Right forelimb (tissue), 1 donor: ENCODE measurements at regions not wholly inside any gene's neighbourhood (a gene's known extent, or its start where the extent isn't known, plus 50 kb on each side); places are given as distances from the start of the nearest gene placed in this dataset.
"Not testable (repeated sequence)": the region's sequence is repeated elsewhere in the genome, so short reads cannot be mapped to it uniquely, and the experiment has no call there.

Experiments used
- DNase-seq: peaks from one replicate; pipeline ENCODE4 v3.0.0-alpha.2; 2018

GRCh38 chr14:66228267-66228970 is 257.8 kb upstream of the CCDC196 start:
- no peak for DNase-seq

- DNase-seq: no peak
Observed at GRCh38 chr14:66231820-66232219, 254.4 kb upstream of the CCDC196 start.

DNA sequence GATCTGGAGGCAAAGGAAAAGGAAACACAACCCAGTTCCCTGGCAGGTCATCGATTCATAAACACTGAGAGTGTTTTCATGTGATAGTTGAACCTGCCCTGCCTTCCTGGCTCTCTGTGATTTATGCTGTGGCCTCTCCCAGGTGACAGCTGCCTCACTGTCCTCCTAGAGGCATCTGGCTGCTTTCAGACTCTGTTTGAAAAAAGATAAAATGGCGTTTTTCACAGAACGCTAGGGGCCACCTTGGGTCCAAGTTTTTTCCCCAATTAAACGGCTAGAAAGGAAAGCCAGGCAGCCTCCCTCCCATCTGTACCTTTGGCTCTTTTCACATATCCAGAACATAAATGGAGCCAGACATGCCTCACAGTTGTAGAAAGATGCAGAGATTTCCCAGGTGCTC is 252.6 kb upstream of the CCDC196 start:
- DNase-seq: no peak

- DNase-seq: no peak
Observed at GRCh38 chr14:66234411-66234810, 251.8 kb upstream of the CCDC196 start.

GRCh38 chr14:66237741-66238140 is 248.4 kb upstream of the CCDC196 start:
- no peak for DNase-seq

DNA sequence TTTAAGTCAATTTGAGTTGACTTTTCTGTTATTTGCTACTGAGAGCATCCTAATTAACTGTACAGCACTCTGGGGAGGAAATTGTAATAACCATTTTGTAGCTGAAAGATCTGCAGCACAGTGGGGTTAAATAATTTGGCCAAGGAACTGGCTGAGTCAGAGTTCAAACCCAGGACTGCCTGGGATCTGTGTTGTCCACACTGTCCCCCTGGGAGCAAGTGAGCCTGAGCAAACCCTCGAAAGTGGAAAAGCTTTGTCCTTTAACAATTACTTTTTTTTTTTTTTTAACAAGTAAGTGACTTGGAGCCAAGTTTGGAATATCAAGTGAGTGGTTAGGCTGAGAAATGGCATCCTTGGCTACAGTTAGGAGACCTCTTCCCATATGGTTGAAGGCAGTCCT is 247.2 kb upstream of the CCDC196 start:
- DNase-seq: no peak

- DNase-seq: no peak
Observed at GRCh38 chr14:66239589-66239988, 246.6 kb upstream of the CCDC196 start.

DNA sequence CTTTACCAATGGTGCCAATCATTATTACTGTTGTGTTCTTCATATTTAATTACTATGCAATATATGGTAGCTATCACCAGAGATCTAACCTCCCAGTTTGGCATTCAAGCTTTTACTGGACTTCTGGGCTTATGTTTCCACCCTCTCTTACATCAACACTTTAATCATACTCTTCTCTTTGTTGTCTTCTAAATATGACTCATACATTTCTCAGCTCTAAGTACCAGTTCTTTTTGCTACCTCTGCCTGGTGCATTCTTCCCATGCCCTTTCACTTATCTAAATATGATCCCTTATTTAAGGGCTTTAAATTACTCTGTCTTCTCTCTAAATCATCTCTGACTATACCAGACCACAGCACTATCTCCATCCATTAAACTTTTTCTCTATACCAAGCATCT is 246.1 kb upstream of the CCDC196 start:
- no peak for DNase-seq

GRCh38 chr14:66242001-66242400 is 244.2 kb upstream of the CCDC196 start:
- no peak for DNase-seq

- DNase-seq: no peak
Observed at GRCh38 chr14:66244834-66245233, 241.3 kb upstream of the CCDC196 start.

DNA sequence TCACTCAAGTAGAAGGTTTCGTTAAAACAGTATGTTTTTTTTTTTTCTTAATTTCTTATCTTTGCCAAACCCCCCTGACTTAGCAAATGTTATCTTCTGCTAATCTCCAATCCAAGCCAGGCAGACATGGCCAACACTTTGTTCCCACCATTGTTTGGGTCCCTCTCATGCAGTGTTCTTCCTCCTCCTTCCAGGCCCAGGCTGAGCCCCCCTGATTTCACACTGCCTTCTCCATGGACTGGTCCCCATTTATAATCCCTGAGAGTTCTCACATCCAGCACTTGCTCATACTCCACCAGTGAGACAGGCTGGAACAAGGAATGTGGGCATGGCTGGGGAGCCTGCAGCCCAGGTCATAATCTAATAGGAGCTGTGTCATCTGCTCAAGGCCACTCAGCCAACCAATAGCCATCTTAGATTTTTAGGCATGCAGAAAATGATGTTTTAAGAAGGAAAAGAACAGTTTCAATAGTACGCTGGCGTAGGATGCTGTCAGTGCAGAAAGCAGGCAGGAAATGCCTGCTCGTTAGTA is 238.4 kb upstream of the CCDC196 start:
- no peak for DNase-seq

DNA sequence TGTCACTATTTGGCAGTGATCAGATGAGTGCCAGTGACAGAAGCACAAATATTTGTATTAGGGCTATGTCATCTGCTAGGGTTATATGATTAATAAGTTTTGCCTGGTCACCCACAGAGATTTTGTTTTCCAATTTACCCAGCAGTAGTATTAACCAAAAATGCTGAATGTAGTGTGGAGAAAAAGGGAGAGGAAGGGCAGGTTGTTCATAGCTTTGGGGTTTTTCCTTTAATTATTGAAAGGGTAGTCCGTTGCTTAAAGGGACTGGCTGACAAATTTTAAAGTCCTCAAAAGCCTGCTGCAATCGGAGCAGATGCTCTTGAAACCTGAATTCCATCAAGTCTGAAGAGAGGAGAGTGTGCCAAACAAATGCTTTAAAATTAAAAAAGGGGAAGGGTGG is 237.9 kb upstream of the CCDC196 start:
- no peak for DNase-seq

- no peak for DNase-seq
Observed at GRCh38 chr14:66249544-66249943, 236.6 kb upstream of the CCDC196 start.

GRCh38 chr14:66254038-66254437 is 232.1 kb upstream of the CCDC196 start:
- DNase-seq: no peak

DNA sequence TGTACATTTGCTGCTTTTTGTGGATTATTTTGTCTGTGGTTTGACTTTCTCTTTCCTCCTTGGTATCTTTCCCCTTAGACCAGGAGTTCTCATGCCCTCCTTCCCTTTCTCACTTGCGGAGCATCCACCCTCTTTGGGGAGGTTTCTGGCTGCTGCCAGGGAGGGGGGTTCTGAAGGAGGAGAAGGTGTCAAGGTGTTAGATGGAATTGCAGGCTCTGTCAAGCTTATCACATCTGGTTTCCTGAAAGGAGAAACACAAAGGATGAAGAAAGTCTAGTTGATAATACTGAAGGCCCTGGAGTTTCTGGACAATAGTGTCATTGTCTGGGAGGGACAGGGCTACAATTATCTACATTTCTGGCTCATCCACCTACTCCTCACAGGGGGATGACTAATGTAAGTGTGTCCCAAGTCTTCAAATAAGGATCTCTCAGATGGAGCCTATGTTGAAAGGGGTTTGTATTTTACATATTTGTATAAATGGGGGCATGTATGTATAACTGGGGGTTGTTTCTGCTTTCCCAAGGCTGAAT is 217.3 kb upstream of the CCDC196 start:
- no peak for DNase-seq

- no peak for DNase-seq
Observed at GRCh38 chr14:66272221-66272620, 213.9 kb upstream of the CCDC196 start.

DNA sequence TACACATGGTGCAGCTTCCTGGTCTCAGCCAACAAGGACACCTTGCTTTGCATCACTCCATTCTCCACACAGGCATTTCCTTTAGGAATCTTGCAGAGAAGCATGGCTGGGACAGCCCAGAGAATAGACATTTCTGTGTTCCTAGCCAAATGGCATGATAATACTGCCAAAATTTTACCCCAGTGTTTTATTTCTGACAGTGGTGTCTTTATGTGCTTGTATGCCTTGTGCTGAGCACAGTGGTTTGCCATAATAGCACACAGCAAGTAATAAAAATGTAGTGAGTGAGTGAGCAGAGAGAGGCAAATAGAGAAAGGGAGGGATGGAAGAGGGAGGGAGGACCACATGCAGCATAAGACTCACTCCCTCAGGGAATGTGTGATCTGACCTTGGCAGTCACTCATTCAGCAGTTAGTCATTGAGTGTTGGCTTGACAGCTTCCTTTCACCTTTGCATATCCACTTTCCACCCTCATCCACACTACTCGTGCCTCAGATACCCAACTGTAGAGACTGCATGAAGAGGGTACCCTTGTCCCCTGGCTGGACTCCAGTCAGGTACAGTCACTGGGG is 212.8 kb upstream of the CCDC196 start:
- no peak for DNase-seq

- not testable (repeated sequence) for DNase-seq
Observed at GRCh38 chr14:66278418-66278817, 207.8 kb upstream of the CCDC196 start.

GRCh38 chr14:66281036-66281776 is 205.0 kb upstream of the CCDC196 start:
- no peak for DNase-seq

DNA sequence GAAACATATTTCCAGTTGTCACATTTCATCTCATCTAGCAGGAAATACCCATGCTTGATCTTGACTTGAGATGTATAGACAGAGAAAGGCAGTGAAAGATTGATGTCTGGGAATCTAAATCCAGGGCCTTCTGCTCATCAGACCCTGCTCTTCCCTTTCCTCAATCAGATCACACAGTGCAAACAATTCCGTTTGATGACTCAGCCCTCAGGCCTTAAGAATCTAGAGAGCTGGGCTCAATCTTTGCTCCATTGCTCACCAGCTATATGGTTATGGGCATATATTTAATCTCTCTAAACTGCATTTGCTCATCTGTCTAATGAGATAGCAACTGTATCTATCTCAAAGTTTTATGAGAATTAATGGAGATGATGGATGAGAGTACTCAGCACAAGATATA is 201.8 kb upstream of the CCDC196 start:
- DNase-seq: no peak

DNA sequence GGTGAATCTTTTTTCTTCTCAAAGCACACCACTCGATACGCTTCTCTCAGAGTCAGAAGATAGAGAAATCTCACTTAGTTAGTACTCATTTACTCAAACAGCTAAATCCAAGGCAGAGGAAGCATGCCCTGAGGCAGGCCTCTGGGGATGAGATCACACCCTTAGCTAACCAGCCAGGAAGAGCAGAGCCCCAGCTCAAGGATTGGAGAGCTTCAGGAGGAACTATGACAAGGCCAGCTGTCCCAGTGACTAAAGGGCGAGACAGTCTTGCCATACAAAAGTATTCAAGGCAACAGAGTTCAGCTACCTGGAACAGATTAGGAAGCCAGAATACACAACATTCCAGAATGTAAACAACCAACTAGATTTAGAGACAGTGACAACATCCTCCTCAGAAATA is 197.7 kb upstream of the CCDC196 start:
- no peak for DNase-seq

DNA sequence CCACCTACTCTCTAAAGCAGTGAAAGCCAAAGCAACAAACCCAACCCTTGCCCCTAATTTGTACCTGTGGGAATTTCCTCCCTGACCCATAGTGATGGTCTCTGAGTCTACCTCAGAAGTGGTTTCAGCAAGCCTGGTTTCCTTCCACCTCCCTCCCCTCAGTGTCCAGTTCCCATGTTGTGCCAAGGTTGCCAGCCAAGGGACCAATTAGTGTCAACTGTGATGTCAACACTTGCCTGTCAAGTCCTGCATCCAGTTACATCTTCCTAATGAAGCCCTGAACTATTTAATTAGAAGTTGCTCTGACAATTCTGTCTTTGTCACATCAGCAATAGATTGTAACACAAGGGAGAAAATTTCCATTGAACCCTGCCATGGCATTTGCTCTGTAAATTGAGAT is 194.4 kb upstream of the CCDC196 start:
- DNase-seq: no peak

DNA sequence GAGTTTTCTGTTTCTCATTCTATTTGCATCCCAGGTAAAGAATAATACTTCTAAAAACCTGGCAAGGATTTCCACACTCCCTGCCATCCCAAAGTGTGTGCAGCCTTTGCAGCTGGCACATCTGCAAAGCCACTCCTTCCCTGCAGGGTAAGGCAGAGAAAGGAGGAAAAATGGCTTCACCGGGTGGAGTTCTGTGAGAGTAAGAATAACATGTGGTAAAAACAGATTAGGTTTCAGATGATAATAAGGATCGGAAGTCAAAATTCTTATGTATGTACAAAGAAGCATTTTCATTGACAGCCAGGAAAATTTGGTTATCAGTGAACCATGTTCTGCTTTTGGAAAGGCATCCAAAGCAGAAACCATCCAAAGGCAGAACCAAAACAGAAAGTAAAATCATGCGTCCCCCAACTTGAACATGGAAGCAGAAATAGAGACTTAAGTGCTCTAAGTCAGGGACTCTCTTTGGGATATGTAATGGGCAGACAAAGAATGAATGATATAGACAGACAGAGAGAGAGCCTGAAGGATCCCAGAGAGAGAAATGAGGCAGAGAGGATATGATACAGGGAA is 192.6 kb upstream of the CCDC196 start:
- no peak for DNase-seq
